H1 (cell line): ENCODE measurements at regions not wholly inside any gene's neighbourhood (a gene's known extent, or its start where the extent isn't known, plus 50 kb on each side); places are given as distances from the start of the nearest gene placed in this dataset.
A peak's percentile ranks its signal among the peaks of the same experiment; 100 is the strongest.

Source experiments
- CHD7 ChIP-seq: fragments of 300-600 bp; sonication (generic); IDR thresholded peaks from 2 replicates; pipeline ENCODE4 v1.7.1; 2012; ENCODE audit warnings: low read length, moderate library complexity, mild to moderate bottlenecking, inconsistent platforms; ENCODE audit not compliant: insufficient replicate concordance
- YY1 ChIP-seq: IDR thresholded peaks from 2 replicates; pipeline ENCODE4 v1.6.1; 2011; ENCODE audit warnings: low read depth, mild to moderate bottlenecking, low read length
- TF ChIP-seq, protein P1 (sequence below), 3 experiments: IDR thresholded peaks; 1 replicate in 2 of 3; 2 replicates in 1 of 3; pipeline versions ENCODE4 v1.5.1 to v1.6.1; 2011; ENCODE audit warnings: low read length in 3 of 3, mild to moderate bottlenecking in 3 of 3, inconsistent platforms in 2 of 3, low read depth in 1 of 3, moderate library complexity in 1 of 3; ENCODE audit not compliant: insufficient read depth in 1 of 3; ENCODE audit errors: control extremely low read depth in 1 of 3

DNA sequence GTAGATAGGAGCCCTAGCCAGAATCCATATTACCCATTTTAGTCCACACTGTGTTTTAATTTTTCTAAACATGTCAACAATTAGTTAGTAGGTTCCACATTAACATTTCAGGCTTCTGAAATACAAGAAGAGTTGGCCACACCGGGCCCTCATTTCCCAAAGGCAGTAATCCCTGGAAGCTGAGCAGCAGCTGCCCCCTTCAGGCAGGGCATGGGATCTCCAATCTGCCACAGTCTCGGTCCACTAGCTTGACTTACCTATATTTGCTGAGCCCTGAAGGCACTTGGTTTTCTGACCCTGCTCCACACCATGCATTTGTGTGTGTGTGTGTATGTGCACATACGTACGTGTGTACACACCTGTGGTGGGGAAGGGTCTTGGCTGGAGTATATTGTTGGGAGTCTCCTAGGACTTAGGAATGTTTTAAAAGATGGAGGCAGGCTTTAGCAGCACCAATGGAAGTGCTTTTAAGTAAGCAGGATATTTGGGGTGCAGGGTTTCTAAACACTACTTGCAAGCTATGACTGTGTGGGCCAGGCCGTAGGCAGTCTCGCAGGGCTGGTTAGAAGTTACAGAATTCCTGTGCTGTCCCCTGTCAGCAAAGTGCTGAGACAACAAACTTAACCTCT, 71.2 kb upstream of the SOX14 start (continued):
- no peak for TF ChIP-seq CHD7
- TF ChIP-seq, protein P1, sequence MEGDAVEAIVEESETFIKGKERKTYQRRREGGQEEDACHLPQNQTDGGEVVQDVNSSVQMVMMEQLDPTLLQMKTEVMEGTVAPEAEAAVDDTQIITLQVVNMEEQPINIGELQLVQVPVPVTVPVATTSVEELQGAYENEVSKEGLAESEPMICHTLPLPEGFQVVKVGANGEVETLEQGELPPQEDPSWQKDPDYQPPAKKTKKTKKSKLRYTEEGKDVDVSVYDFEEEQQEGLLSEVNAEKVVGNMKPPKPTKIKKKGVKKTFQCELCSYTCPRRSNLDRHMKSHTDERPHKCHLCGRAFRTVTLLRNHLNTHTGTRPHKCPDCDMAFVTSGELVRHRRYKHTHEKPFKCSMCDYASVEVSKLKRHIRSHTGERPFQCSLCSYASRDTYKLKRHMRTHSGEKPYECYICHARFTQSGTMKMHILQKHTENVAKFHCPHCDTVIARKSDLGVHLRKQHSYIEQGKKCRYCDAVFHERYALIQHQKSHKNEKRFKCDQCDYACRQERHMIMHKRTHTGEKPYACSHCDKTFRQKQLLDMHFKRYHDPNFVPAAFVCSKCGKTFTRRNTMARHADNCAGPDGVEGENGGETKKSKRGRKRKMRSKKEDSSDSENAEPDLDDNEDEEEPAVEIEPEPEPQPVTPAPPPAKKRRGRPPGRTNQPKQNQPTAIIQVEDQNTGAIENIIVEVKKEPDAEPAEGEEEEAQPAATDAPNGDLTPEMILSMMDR (IDR thresholded peaks at IDR 0.05; ENCODE audit: control extremely low read depth in 1 of 3, insufficient read depth in 1 of 3, low read depth in 1 of 3, low read length in 3 of 3) = peak; percentile 95 to 98 (median 96)
- 0 out of 2 replicates have a peak, but pooled peaks have one; percentile 13 for TF ChIP-seq YY1
- TF ChIP-seq, all 59 proteins: peak for 4
